Psoas muscle (tissue), 7 donors: ENCODE measurements at regions not wholly inside any gene's neighbourhood (a gene's known extent, or its start where the extent isn't known, plus 50 kb on each side); places are given as distances from the start of the nearest gene placed in this dataset.
"Not testable (repeated sequence)": the region's sequence is repeated elsewhere in the genome, so short reads cannot be mapped to it uniquely, and the experiment has no call there.

ENCODE experiments used
- ATAC-seq, 4 donors: fragments of 200-7000 bp; cut with Tn5 transposase; one replicate each; pipeline ENCODE4 v1.9.1; 2020; ENCODE audit warnings: moderate library complexity in 3 of 4, mild to moderate bottlenecking in 2 of 4
- DNase-seq, 2 donors: peaks; one replicate each; pipeline ENCODE4 v3.0.0-alpha.2; 2020
- H3K27ac ChIP-seq: fragments of 200-600 bp; one replicate; pipeline ENCODE4 v1.8.0; 2022
- H3K27me3 ChIP-seq, 3 donors: fragments of 200-600 bp in 1 of 3; one replicate each; pipeline versions ENCODE4 v1.6.1 to v1.8.0; 2013 to 2022; ENCODE audit warnings: low read length in 2 of 3, mild to moderate bottlenecking in 2 of 3, moderate library complexity in 1 of 3; ENCODE audit not compliant: insufficient read depth in 3 of 3
- H3K36me3 ChIP-seq, 2 donors: fragments of 200-600 bp in 1 of 2; one replicate each; pipeline versions ENCODE4 v1.6.1 to v1.8.0; 2013 to 2022; ENCODE audit warnings: low read depth in 1 of 2, mild to moderate bottlenecking in 1 of 2, moderate library complexity in 1 of 2; ENCODE audit not compliant: insufficient read depth in 1 of 2
- H3K4me1 ChIP-seq: fragments of 200-600 bp; one replicate; pipeline ENCODE4 v1.8.0; 2022
- H3K4me3 ChIP-seq: fragments of 200-600 bp; one replicate; pipeline ENCODE4 v1.8.0; 2022; ENCODE audit warnings: mild to moderate bottlenecking
- H3K9me3 ChIP-seq: fragments of 200-600 bp; one replicate; pipeline ENCODE4 v1.8.0; 2022
- WGBS, 3 donors: extraction: QIAGEN DNeasy Blood & Tissue Kit; methylation state at CpG; one replicate each; pipeline versions ENCODE4 v1.1.6 to v1.1.7; 2013; 5-methylcytosine and 5-hydroxymethylcytosine counted together
- intact Hi-C, 2 donors: fragments of 100-400 bp; cut with DNase I; formaldehyde crosslinking; loops; one replicate each; pipeline versions ENCODE4 v1.11.0 to v1.14.2; 2022
- donor health status: healthy with polysubstance abuse.
- donor health status: DM: no; HTN: no; CAD: no; lungs with moderate emphysema.
- donor health status: Bipolar disorder and iron deficiency.
- donor health status: healthy.
- donor health status: DM: yes; HTN: yes; CAD: no.
- donor health status: DM: no; HTN: no; CAD: no.
- donor health status: DM: yes; HTN: yes; CAD: no.

- intact Hi-C loops, H3K27me3 ChIP-seq, DNase-seq, H3K27ac ChIP-seq, H3K9me3 ChIP-seq, H3K4me1 ChIP-seq, ATAC-seq, H3K4me3 ChIP-seq, H3K36me3 ChIP-seq: not testable (repeated sequence)
- 76 to 87% (median 84%) methylated on average over 4 of the region's 5 CpGs for WGBS, 3 donors
Observed at GRCh38 chr9:62526306-62526705, 1336.5 kb downstream of the SPATA31A7 start.

DNA sequence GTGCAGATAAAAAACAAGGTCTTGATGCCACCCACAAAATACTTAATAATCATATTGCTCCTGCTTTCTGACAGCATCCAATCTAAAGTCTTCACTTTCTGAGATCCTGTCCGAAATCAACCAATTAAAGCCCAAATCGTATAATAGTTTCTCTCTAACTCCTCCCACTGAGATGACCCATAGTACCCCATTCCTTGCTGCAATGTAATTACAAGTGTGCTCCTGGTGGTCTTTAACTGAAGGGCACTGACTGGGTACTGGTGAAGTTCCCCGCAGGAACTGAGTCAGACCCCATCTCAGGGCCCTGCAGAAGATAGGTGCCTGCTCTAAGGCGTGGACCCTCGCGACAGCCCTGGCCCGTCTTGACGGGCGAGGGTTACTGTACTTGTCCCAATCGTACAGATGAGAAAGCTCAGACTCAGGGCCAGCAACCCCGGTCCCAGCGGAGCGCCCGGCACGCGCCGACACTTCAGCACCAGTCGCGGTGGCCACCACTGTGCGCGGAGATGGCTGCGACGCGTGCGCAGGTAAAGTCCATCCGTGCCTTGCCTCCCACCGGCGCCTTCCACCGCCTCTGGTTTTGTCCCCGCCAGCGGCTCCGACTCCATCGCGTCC, 1342.4 kb downstream of the SPATA31A7 start:
- H3K36me3 ChIP-seq, H3K27ac ChIP-seq, intact Hi-C loops, H3K27me3 ChIP-seq, H3K4me1 ChIP-seq, ATAC-seq, H3K4me3 ChIP-seq, H3K9me3 ChIP-seq, DNase-seq: not testable (repeated sequence)
- 0 to 13% (median 5%) methylated on average over 1 to 8 of the region's 34 CpGs for WGBS, 3 donors

DNA sequence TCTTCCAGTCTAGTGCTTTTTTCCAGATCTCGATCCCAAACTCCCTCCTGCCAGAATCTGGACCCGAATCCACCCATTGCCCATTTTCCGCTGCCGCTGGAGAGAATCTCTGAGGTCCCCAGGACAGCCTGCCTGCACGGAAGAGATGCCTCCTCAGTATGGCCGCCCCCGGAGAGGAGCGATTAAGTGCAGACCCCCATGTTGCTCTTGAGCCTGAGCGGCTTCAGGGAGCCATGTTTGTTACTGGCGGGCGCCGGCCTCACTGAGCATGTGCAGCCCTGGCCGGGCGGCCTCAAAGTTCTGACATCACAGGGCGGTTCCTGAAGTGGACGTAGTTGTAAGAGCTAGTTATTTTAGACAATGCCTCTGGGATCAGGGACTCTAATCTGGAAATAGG, 1342.9 kb downstream of the SPATA31A7 start:
- WGBS, 3 donors = 0 to 13% methylated on average over 3 to 5 of the region's 16 CpGs; no CpG with 5 or more reads in 1 of the 3 donors
- H3K4me1 ChIP-seq, H3K9me3 ChIP-seq, H3K4me3 ChIP-seq, H3K27ac ChIP-seq, ATAC-seq, intact Hi-C loops, H3K36me3 ChIP-seq, H3K27me3 ChIP-seq: not testable (repeated sequence)
- DNase-seq = peak in 1 of 2 donors; percentile 67

- H3K36me3 ChIP-seq, H3K9me3 ChIP-seq, H3K27me3 ChIP-seq, intact Hi-C loops, H3K4me3 ChIP-seq, H3K27ac ChIP-seq, DNase-seq, H3K4me1 ChIP-seq: not testable (repeated sequence)
- WGBS, 3 donors = 0 to 23% (median 12%) methylated on average over 4 to 13 of the region's 26 CpGs
- ATAC-seq = peak in 2 of 4 donors; percentile 68 to 83
Observed at GRCh38 chr9:62550539-62550938, 1360.7 kb downstream of the SPATA31A7 start.

GRCh38 chr9:62560603-62561002, 1370.8 kb downstream of the SPATA31A7 start:
- H3K4me3 ChIP-seq, H3K4me1 ChIP-seq, H3K27me3 ChIP-seq, H3K36me3 ChIP-seq, H3K9me3 ChIP-seq, intact Hi-C loops, ATAC-seq, H3K27ac ChIP-seq: not testable (repeated sequence)
- DNase-seq = peak in 1 of 2 donors; percentile 22
- 61 to 70% (median 65%) methylated on average over 1 to 3 of the region's 8 CpGs for WGBS, 3 donors

DNA sequence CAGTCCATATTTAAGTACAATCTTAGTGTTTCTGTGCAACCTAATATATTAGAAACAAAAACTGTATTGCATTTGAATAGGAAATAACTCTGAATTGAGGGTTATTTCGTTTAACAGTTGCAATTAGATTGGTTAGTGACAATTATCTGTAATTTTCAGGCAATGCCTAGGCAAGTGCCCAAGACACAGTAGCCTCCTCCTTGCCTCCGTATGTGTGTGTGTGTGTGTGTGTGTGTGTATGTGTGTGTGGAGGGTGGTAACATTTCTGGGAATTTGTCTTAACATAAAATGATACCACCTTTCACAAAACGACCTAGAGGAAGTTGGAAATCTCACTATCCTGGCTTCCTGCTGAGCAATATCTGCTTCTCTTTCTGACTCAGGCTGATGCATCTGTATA, 1375.3 kb downstream of the SPATA31A7 start:
- ATAC-seq, H3K27ac ChIP-seq, intact Hi-C loops, H3K9me3 ChIP-seq, H3K27me3 ChIP-seq, H3K4me3 ChIP-seq, DNase-seq, H3K4me1 ChIP-seq, H3K36me3 ChIP-seq: not testable (repeated sequence)
- WGBS, 3 donors = 30 to 38% (median 32%) methylated on average over 1 of the region's 3 CpGs

- H3K9me3 ChIP-seq, H3K4me1 ChIP-seq, intact Hi-C loops, H3K4me3 ChIP-seq, H3K27ac ChIP-seq, H3K27me3 ChIP-seq, DNase-seq, ATAC-seq, H3K36me3 ChIP-seq: not testable (repeated sequence)
- no CpG with 5 or more reads among the region's 4 CpGs for WGBS, 3 donors
Observed at GRCh38 chr9:62566430-62566829, 1376.6 kb downstream of the SPATA31A7 start.

DNA sequence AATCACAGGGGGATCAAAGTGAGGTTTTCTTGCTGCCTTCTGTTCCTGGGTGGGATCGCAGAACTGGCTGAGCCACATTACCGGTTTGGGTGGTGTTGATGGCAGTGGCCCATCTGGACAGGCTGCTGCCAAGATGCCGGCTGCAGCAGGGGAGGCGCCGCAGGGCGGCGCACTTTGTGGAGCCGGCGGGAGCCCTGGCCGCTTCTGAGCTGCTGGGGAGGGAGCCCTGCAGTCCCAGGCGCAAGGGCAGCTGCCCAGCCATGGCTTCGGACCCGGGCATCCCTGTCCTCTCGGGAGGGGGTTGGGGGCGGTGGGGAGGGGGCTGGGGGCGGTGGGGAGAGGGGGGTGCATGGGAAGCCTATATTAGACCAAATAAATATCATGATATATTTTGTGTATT, 1407.3 kb downstream of the SPATA31A7 start:
- DNase-seq, H3K27me3 ChIP-seq, H3K9me3 ChIP-seq, intact Hi-C loops, H3K4me3 ChIP-seq, H3K36me3 ChIP-seq, ATAC-seq, H3K4me1 ChIP-seq, H3K27ac ChIP-seq: not testable (repeated sequence)
- WGBS, 3 donors = 24 to 36% methylated on average over 3 to 6 of the region's 16 CpGs; no CpG with 5 or more reads in 1 of the 3 donors
